PC-9 (cell line): ENCODE measurements at regions not wholly inside any gene's neighbourhood (a gene's known extent, or its start where the extent isn't known, plus 50 kb on each side); places are given as distances from the start of the nearest gene placed in this dataset.

Source experiments
- CTCF ChIP-seq: fragments of 200-600 bp; sonication (generic); conservative IDR thresholded peaks from 2 replicates; pipeline ENCODE4 v1.6.1; 2017; ENCODE audit warnings: mixed run types, antibody characterized with exemption, mild to moderate bottlenecking, moderate library complexity
- EZH2 ChIP-seq: fragments of 200-600 bp; sonication (generic); IDR thresholded peaks from 2 replicates; pipeline ENCODE4 v1.8.0; 2017; ENCODE audit warnings: antibody characterized with exemption, low read depth

GRCh38 chr6:156579564-156579963, 197.6 kb upstream of the ARID1B start:
- TF ChIP-seq EZH2: no peak
- no peak for TF ChIP-seq CTCF
